A673 (cell line): ENCODE measurements at regions not wholly inside any gene's neighbourhood (a gene's known extent, or its start where the extent isn't known, plus 50 kb on each side); places are given as distances from the start of the nearest gene placed in this dataset.
A peak's percentile ranks its signal among the peaks of the same experiment; 100 is the strongest.

ENCODE experiments used
- BruUV-seq: library from RNA; stranded (reverse); fragments of 400-500 nt; replicated peaks from 2 replicates; lab custom pipeline; 2021; lab: Mats Ljungman, UMichigan
- CTCF ChIA-PET: fragments of 300-600 bp; sonication (Branson Sonifier 250); formaldehyde crosslinking; loops from one replicate; lab custom pipeline; 2022; ENCODE audit warnings: antibody characterized with exemption; lab: Charles Lee
- POLR2A ChIA-PET: fragments of 300-600 bp; sonication (Branson Sonifier 250); formaldehyde crosslinking; loops from one replicate; lab custom pipeline; 2022; ENCODE audit warnings: antibody characterized with exemption; ENCODE audit not compliant: low non-redundant PET; lab: Charles Lee
- DNase-seq: peaks from one replicate; pipeline ENCODE4 v3.0.0-alpha.2; 2015; ENCODE audit warnings: low spot score
- H3K27ac ChIP-seq: fragments of 200-600 bp; sonication (generic); 2 replicates; pipeline ENCODE4 v1.5.1; 2016; ENCODE audit warnings: mixed run types, low read depth, mild to moderate bottlenecking, mixed read lengths, antibody characterized with exemption, low read length; ENCODE audit not compliant: poor library complexity, severe bottlenecking
- H3K27me3 ChIP-seq: fragments of 200-600 bp; sonication (generic); replicated peaks from 2 replicates; pipeline ENCODE4 v1.6.1; 2017; ENCODE audit warnings: mixed run types, low read depth, mild to moderate bottlenecking, mixed read lengths, antibody characterized with exemption, low read length; ENCODE audit not compliant: insufficient read depth, poor library complexity
- H3K36me3 ChIP-seq: fragments of 200-600 bp; sonication (generic); 2 replicates; pipeline ENCODE4 v1.6.1; 2016; ENCODE audit warnings: mixed run types, mild to moderate bottlenecking, mixed read lengths, antibody characterized with exemption, low read length; ENCODE audit not compliant: insufficient read depth, poor library complexity, severe bottlenecking
- H3K4me1 ChIP-seq: fragments of 200-600 bp; sonication (generic); 2 replicates; pipeline ENCODE4 v1.6.1; 2017; ENCODE audit warnings: mixed run types, mild to moderate bottlenecking, mixed read lengths, antibody characterized with exemption, low read length; ENCODE audit not compliant: insufficient read depth, poor library complexity, severe bottlenecking
- H3K4me3 ChIP-seq: fragments of 200-600 bp; sonication (generic); 2 replicates; pipeline ENCODE4 v1.5.1; 2016; ENCODE audit warnings: low read depth, mixed run types, mild to moderate bottlenecking, mixed read lengths, low read length; ENCODE audit not compliant: poor library complexity, severe bottlenecking
- H3K9me3 ChIP-seq: fragments of 200-600 bp; sonication (generic); 2 replicates; pipeline ENCODE4 v1.6.1; 2016; ENCODE audit warnings: mixed run types, low read depth, mild to moderate bottlenecking, mixed read lengths, antibody characterized with exemption, low read length; ENCODE audit not compliant: poor library complexity, severe bottlenecking
- CTCF ChIP-seq: fragments of 300-800, 200-600 bp; sonication (generic); conservative IDR thresholded peaks from 2 replicates; pipeline ENCODE4 v1.5.1; 2017; ENCODE audit warnings: low read depth, mild to moderate bottlenecking, antibody characterized with exemption, low read length, moderate library complexity, mixed read lengths
- EZH2 ChIP-seq: fragments of 200-600 bp; sonication (generic); IDR thresholded peaks from 2 replicates; pipeline ENCODE4 v1.6.1; 2017; ENCODE audit warnings: borderline replicate concordance, low read depth, mild to moderate bottlenecking, mixed read lengths, antibody characterized with exemption, low read length; ENCODE audit not compliant: poor library complexity, severe bottlenecking
- intact Hi-C: fragments of 100-400 bp; cut with micrococcal nuclease; formaldehyde crosslinking; loops from one replicate; pipeline ENCODE4 v1.10.0; 2022; ENCODE audit not compliant: unreplicated experiment

- no TSS peak for BruUV-seq
- no peak overlapping the region for H3K4me3 ChIP-seq
- no peaks in the 10 kb centered on the region for H3K4me1 ChIP-seq
- ChIA-PET CTCF (interaction anchor here (0.5 to 1.4 kb wide), 7 partner anchors 11 to 1058 kb away, joined by 3 to 11 read pairs (median 4); no protein-coding TSS in a partner anchor), POLR2A (no interaction called here)
- intact Hi-C loops = loop anchor here (1.0 to 5.0 kb wide), 5 partner anchors 77 to 557 kb away; partner anchors contain the start of gene IGF1R
- no peaks in the 10 kb centered on the region for H3K27me3 ChIP-seq
- H3K36me3 ChIP-seq = no peaks in the 10 kb centered on the region
- DNase-seq = peak; percentile 85
- H3K9me3 ChIP-seq = no peaks in the 10 kb centered on the region
- TF ChIP-seq CTCF (peak; percentile 87), EZH2 (no peak)
- no peak overlapping the region for H3K27ac ChIP-seq
Measured at GRCh38 chr15:98518823-98519561, 129.3 kb upstream of the IGF1R start.

- CTCF ChIA-PET = interaction anchor here (0.7 to 1.4 kb wide), 6 partner anchors 90 to 557 kb away, joined by 3 to 11 read pairs (median 6); no protein-coding TSS in a partner anchor
- Histone ChIP-seq H3K27me3 (no peaks in the 10 kb centered on the region), H3K36me3 (no peaks in the 10 kb centered on the region), H3K4me1 (no peaks in the 10 kb centered on the region), H3K9me3 (no peaks in the 10 kb centered on the region), H3K4me3 (no peak overlapping the region), H3K27ac (no peak overlapping the region)
- POLR2A ChIA-PET = no interaction called here
- no peak for DNase-seq
- no peak for TF ChIP-seq EZH2
- TF ChIP-seq CTCF = no peak
- intact Hi-C loops = loop anchor here (1.0 to 5.0 kb wide), 5 partner anchors 78 to 556 kb away; partner anchors contain the start of gene IGF1R
- BruUV-seq = no TSS peak
Measured at GRCh38 chr15:98519767-98520550, 128.4 kb upstream of the IGF1R start.

- Histone ChIP-seq H3K4me1 (no peaks in the 10 kb centered on the region), H3K9me3 (no peaks in the 10 kb centered on the region), H3K36me3 (no peaks in the 10 kb centered on the region), H3K27ac (no peak overlapping the region), H3K4me3 (no peak overlapping the region), H3K27me3 (no peaks in the 10 kb centered on the region)
- BruUV-seq = no TSS peak
- ChIA-PET CTCF (no interaction called here), POLR2A (interaction anchor here (1.0 kb wide), 1 partner anchor 9 kb away, joined by 3 read pairs; no protein-coding TSS in a partner anchor)
- TF ChIP-seq CTCF = no peak
- TF ChIP-seq EZH2 = no peak
- no peak for DNase-seq
- intact Hi-C loops = no loop called here
Measured at GRCh38 chr15:98522127-98522526, 126.2 kb upstream of the IGF1R start.
